Neuronal stem cell (in vitro differentiated cells): ENCODE measurements at regions not wholly inside any gene's neighbourhood (a gene's known extent, or its start where the extent isn't known, plus 50 kb on each side); places are given as distances from the start of the nearest gene placed in this dataset.

Experiments
- DNase-seq: peaks from one replicate; pipeline ENCODE4 v3.0.0-alpha.2; 2013; ENCODE audit warnings: low spot score
- H2AFZ ChIP-seq: one replicate; pipeline ENCODE4 v1.6.1; 2013; ENCODE audit warnings: mild to moderate bottlenecking, low read length, inconsistent platforms
- H2AK5ac ChIP-seq: 2 replicates; pipeline ENCODE4 v1.6.1; 2013; ENCODE audit warnings: low read depth, mild to moderate bottlenecking, inconsistent platforms, low read length, moderate library complexity, mixed read lengths
- H2BK120ac ChIP-seq: 2 replicates; pipeline ENCODE4 v1.6.1; 2013; ENCODE audit warnings: low read depth, mild to moderate bottlenecking, inconsistent platforms, low read length, moderate library complexity, mixed read lengths
- H2BK12ac ChIP-seq: one replicate; pipeline ENCODE4 v1.6.1; 2013; ENCODE audit warnings: low read length, inconsistent platforms
- H2BK15ac ChIP-seq: 2 replicates; pipeline ENCODE4 v1.6.1; 2013; ENCODE audit warnings: mild to moderate bottlenecking, low read length, inconsistent platforms, mixed read lengths
- H2BK5ac ChIP-seq: one replicate; pipeline ENCODE4 v1.6.1; 2013; ENCODE audit warnings: inconsistent platforms, mild to moderate bottlenecking, low read length, moderate library complexity
- H3K14ac ChIP-seq: one replicate; pipeline ENCODE4 v1.6.1; 2013; ENCODE audit warnings: low read length, inconsistent platforms
- H3K18ac ChIP-seq: 2 replicates; pipeline ENCODE4 v1.6.1; 2013; ENCODE audit warnings: low read length, inconsistent platforms
- H3K23ac ChIP-seq: 2 replicates; pipeline ENCODE4 v1.6.1; 2013; ENCODE audit warnings: low read depth, mild to moderate bottlenecking, mixed read lengths, low read length, inconsistent platforms; ENCODE audit not compliant: poor library complexity
- H3K27ac ChIP-seq: replicated peaks from 3 replicates; pipeline ENCODE4 v1.5.1; 2013; ENCODE audit warnings: low read length, inconsistent platforms
- H3K27me3 ChIP-seq, 3 experiments: 2 replicates each; pipeline ENCODE4 v1.6.1; 2013; ENCODE audit warnings: low read length in 3 of 3, mild to moderate bottlenecking in 2 of 3, inconsistent platforms in 1 of 3, low read depth in 1 of 3, mixed read lengths in 1 of 3, moderate library complexity in 1 of 3; ENCODE audit not compliant: control insufficient read depth in 3 of 3, insufficient read depth in 3 of 3
- H3K36me3 ChIP-seq, 2 donors: replicated peaks in 1 of 2; 2 replicates each; pipeline ENCODE4 v1.6.1; 2013; ENCODE audit warnings: low read length in 2 of 2; ENCODE audit not compliant: control insufficient read depth in 2 of 2, insufficient read depth in 2 of 2
- H3K4ac ChIP-seq: 2 replicates; pipeline ENCODE4 v1.6.1; 2013; ENCODE audit warnings: inconsistent platforms, mild to moderate bottlenecking, low read length, moderate library complexity
- H3K4me1 ChIP-seq, 2 donors: 1 replicate in 1 of 2; 2 replicates in 1 of 2; pipeline ENCODE4 v1.6.1; 2013; ENCODE audit warnings: low read length in 2 of 2, low read depth in 1 of 2; ENCODE audit not compliant: control insufficient read depth in 2 of 2, insufficient read depth in 1 of 2
- H3K4me2 ChIP-seq: one replicate; pipeline ENCODE4 v1.6.1; 2013; ENCODE audit warnings: mild to moderate bottlenecking, low read length, inconsistent platforms; ENCODE audit not compliant: insufficient read depth, poor library complexity, severe bottlenecking
- H3K4me3 ChIP-seq, 2 donors: 2 replicates each; pipeline ENCODE4 v1.5.1; 2013; ENCODE audit warnings: low read length in 2 of 2, mild to moderate bottlenecking in 2 of 2, inconsistent platforms in 1 of 2, moderate library complexity in 1 of 2
- H3K79me1 ChIP-seq: one replicate; pipeline ENCODE4 v1.6.1; 2013; ENCODE audit warnings: low read depth, mild to moderate bottlenecking, inconsistent platforms, low read length, moderate library complexity
- H3K9ac ChIP-seq: one replicate; pipeline ENCODE4 v1.6.1; 2013; ENCODE audit warnings: mild to moderate bottlenecking, low read depth, low read length, inconsistent platforms; ENCODE audit not compliant: poor library complexity
- H3K9me3 ChIP-seq, 2 donors: replicated peaks in 1 of 2; 2 replicates each; pipeline versions ENCODE3 to v1.6.1; 2013; ENCODE audit warnings: low read length in 2 of 2, mild to moderate bottlenecking in 2 of 2, inconsistent platforms in 1 of 2, low read depth in 1 of 2, mixed read lengths in 1 of 2, moderate library complexity in 1 of 2; ENCODE audit not compliant: control insufficient read depth in 2 of 2, insufficient read depth in 1 of 2
- H4K8ac ChIP-seq: one replicate; pipeline ENCODE4 v1.6.1; 2013; ENCODE audit warnings: low read depth, mild to moderate bottlenecking, inconsistent platforms, low read length, moderate library complexity
- H4K91ac ChIP-seq: one replicate; pipeline ENCODE4 v1.6.1; 2013; ENCODE audit warnings: low read length, low read depth, mild to moderate bottlenecking, inconsistent platforms; ENCODE audit not compliant: poor library complexity
- WGBS, 2 donors: extraction: QIAGEN DNeasy Blood & Tissue Kit; methylation state at CpG; one replicate each; pipeline ENCODE4 v1.1.7; 2013; ENCODE audit warnings: missing lambda C conversion rate in 2 of 2, mixed read lengths in 1 of 2; ENCODE audit not compliant: insufficient read length in 2 of 2, insufficient replicate concordance in 1 of 2; ENCODE audit errors: extremely low coverage in 2 of 2; 5-methylcytosine and 5-hydroxymethylcytosine counted together

GRCh38 chr6:156359912-156360311 lies 417.3 kb upstream of the ARID1B start:
- Histone ChIP-seq H4K8ac (no peak overlapping the region), H3K23ac (no peak overlapping the region), H2BK15ac (no peak overlapping the region), H3K18ac (no peak overlapping the region), H3K4me1 (no peaks in the 10 kb centered on the region), H3K9ac (no peak overlapping the region), H2BK5ac (no peak overlapping the region), H3K27me3 (peaks cover 0 to 2% (median 0%) of the 10 kb centered on the region in 3 experiments), H3K14ac (no peak overlapping the region), H2AK5ac (no peak overlapping the region), H4K91ac (no peak overlapping the region), H2AFZ (no peak overlapping the region), H3K4ac (no peak overlapping the region), H2BK120ac (no peak overlapping the region), H3K4me2 (no peak overlapping the region), H3K36me3 (no peaks in the 10 kb centered on the region), H2BK12ac (no peak overlapping the region), H3K79me1 (no peaks in the 10 kb centered on the region), H3K9me3 (peaks cover 0 to 5% of the 10 kb centered on the region in 2 donors), H3K27ac (no peak overlapping the region), H3K4me3 (no peak overlapping the region)
- no peak for DNase-seq
- WGBS, 2 donors: no CpG with 5 or more reads among the region's 12 CpGs

- Histone ChIP-seq H2BK5ac (no peak overlapping the region), H3K36me3 (no peaks in the 10 kb centered on the region), H4K8ac (no peak overlapping the region), H3K4me2 (no peak overlapping the region), H3K4ac (no peak overlapping the region), H2BK120ac (no peak overlapping the region), H3K9me3 (peaks cover 0 to 2% of the 10 kb centered on the region in 2 donors), H2BK12ac (no peak overlapping the region), H2BK15ac (no peak overlapping the region), H3K4me3 (no peak overlapping the region), H3K27me3 (no peaks in the 10 kb centered on the region), H3K27ac (no peak overlapping the region), H4K91ac (no peak overlapping the region), H2AK5ac (no peak overlapping the region), H3K4me1 (peaks cover 0 to 2% of the 10 kb centered on the region in 2 donors), H3K18ac (no peak overlapping the region), H3K9ac (no peak overlapping the region), H3K14ac (no peak overlapping the region), H2AFZ (no peak overlapping the region), H3K23ac (no peak overlapping the region), H3K79me1 (no peaks in the 10 kb centered on the region)
- DNase-seq: no peak
Observed at GRCh38 chr6:156352861-156353260, 424.3 kb upstream of the ARID1B start.

GRCh38 chr6:156351346-156351966 lies 425.7 kb upstream of the ARID1B start:
- Histone ChIP-seq H2BK5ac (no peak overlapping the region), H2BK15ac (no peak overlapping the region), H3K79me1 (no peaks in the 10 kb centered on the region), H3K27me3 (no peaks in the 10 kb centered on the region), H4K8ac (no peak overlapping the region), H3K27ac (no peak overlapping the region), H3K9ac (no peak overlapping the region), H3K14ac (no peak overlapping the region), H3K9me3 (peaks cover 0 to 1% of the 10 kb centered on the region in 2 donors), H3K4me2 (no peak overlapping the region), H4K91ac (no peak overlapping the region), H3K4me3 (no peak overlapping the region), H2AFZ (no peak overlapping the region), H3K23ac (no peak overlapping the region), H2BK120ac (no peak overlapping the region), H2BK12ac (no peak overlapping the region), H3K4ac (no peak overlapping the region), H3K4me1 (peaks cover 0 to 3% of the 10 kb centered on the region in 2 donors), H3K36me3 (no peaks in the 10 kb centered on the region), H3K18ac (no peak overlapping the region), H2AK5ac (no peak overlapping the region)
- no peak for DNase-seq
- WGBS, 2 donors: no CpG with 5 or more reads among the region's 6 CpGs

GRCh38 chr6:156350337-156350736 lies 426.8 kb upstream of the ARID1B start:
- Histone ChIP-seq H2AK5ac (no peak overlapping the region), H3K79me1 (no peaks in the 10 kb centered on the region), H3K18ac (no peak overlapping the region), H3K9ac (no peak overlapping the region), H3K23ac (no peak overlapping the region), H2BK5ac (no peak overlapping the region), H3K27me3 (no peaks in the 10 kb centered on the region), H3K27ac (no peak overlapping the region), H3K4me3 (no peak overlapping the region), H2AFZ (no peak overlapping the region), H3K4me2 (no peak overlapping the region), H3K9me3 (no peaks in the 10 kb centered on the region), H3K4me1 (peaks cover 0 to 6% of the 10 kb centered on the region in 2 donors), H4K91ac (no peak overlapping the region), H3K14ac (no peak overlapping the region), H4K8ac (no peak overlapping the region), H3K4ac (no peak overlapping the region), H2BK120ac (no peak overlapping the region), H2BK15ac (no peak overlapping the region), H2BK12ac (no peak overlapping the region), H3K36me3 (no peaks in the 10 kb centered on the region)
- WGBS, 2 donors: no CpG with 5 or more reads among the region's 4 CpGs
- DNase-seq: no peak
